ENCODE measurements at regions not wholly inside any gene's neighbourhood (a gene's known extent, or its start where the extent isn't known, plus 50 kb on each side); places are given as distances from the start of the nearest gene placed in this dataset.

- Histone ChIP-seq H3K27ac (no peak overlapping the region), H3K9me3 (no peaks in the 10 kb centered on the region), H3K4me1 (no peaks in the 10 kb centered on the region), H3K4me3 (no peak overlapping the region), H3K36me3 (ENCODE audit: insufficient read depth in 1 of 2, low read depth in 1 of 2) (no peaks in the 10 kb centered on the region), H3K27me3 (ENCODE audit: insufficient read depth in 3 of 3, low read length in 2 of 3) (no peaks in the 10 kb centered on the region)
- TF ChIP-seq, protein P1, sequence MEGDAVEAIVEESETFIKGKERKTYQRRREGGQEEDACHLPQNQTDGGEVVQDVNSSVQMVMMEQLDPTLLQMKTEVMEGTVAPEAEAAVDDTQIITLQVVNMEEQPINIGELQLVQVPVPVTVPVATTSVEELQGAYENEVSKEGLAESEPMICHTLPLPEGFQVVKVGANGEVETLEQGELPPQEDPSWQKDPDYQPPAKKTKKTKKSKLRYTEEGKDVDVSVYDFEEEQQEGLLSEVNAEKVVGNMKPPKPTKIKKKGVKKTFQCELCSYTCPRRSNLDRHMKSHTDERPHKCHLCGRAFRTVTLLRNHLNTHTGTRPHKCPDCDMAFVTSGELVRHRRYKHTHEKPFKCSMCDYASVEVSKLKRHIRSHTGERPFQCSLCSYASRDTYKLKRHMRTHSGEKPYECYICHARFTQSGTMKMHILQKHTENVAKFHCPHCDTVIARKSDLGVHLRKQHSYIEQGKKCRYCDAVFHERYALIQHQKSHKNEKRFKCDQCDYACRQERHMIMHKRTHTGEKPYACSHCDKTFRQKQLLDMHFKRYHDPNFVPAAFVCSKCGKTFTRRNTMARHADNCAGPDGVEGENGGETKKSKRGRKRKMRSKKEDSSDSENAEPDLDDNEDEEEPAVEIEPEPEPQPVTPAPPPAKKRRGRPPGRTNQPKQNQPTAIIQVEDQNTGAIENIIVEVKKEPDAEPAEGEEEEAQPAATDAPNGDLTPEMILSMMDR (IDR thresholded peaks at IDR 0.05): no peak
- intact Hi-C loops (cut with DNase I): no loop called here
- DNase-seq (no peak), ATAC-seq (no peak)
- WGBS, 3 donors: 7 to 12% (median 10%) methylated on average over 1 of the region's 1 CpG
These were observed 1308.2 kb upstream of the EPHA6 start for GRCh38 chr3:95506174-95506573.

GRCh38 chr3:95508124-95508523, 1306.3 kb upstream of the EPHA6 start:
- TF ChIP-seq, protein P1 (IDR thresholded peaks at IDR 0.05): no peak
- no peak overlapping the region for H3K27ac ChIP-seq
- no peak for ATAC-seq
- H3K4me3 ChIP-seq: no peak overlapping the region
- no peaks in the 10 kb centered on the region for H3K27me3 ChIP-seq (ENCODE audit: insufficient read depth in 3 of 3, low read length in 2 of 3)
- WGBS, 3 donors: 86 to 93% (median 86%) methylated on average over 2 of the region's 2 CpGs
- H3K36me3 ChIP-seq (ENCODE audit: insufficient read depth in 1 of 2, low read depth in 1 of 2): no peaks in the 10 kb centered on the region
- H3K9me3 ChIP-seq: no peaks in the 10 kb centered on the region
- no peaks in the 10 kb centered on the region for H3K4me1 ChIP-seq
- intact Hi-C loops (cut with DNase I): no loop called here
- no peak for DNase-seq

GRCh38 chr3:95511828-95512227, 1302.6 kb upstream of the EPHA6 start:
- ATAC-seq (no peak), DNase-seq (no peak)
- no peaks in the 10 kb centered on the region for H3K36me3 ChIP-seq (ENCODE audit: insufficient read depth in 1 of 2, low read depth in 1 of 2)
- no peaks in the 10 kb centered on the region for H3K4me1 ChIP-seq
- no peaks in the 10 kb centered on the region for H3K27me3 ChIP-seq (ENCODE audit: insufficient read depth in 3 of 3, low read length in 2 of 3)
- 33 to 90% (median 90%) methylated on average over 1 of the region's 1 CpG for WGBS, 3 donors
- H3K9me3 ChIP-seq: no peaks in the 10 kb centered on the region
- H3K4me3 ChIP-seq: no peak overlapping the region
- TF ChIP-seq, protein P1 (IDR thresholded peaks at IDR 0.05): no peak
- intact Hi-C loops (cut with DNase I): no loop called here
- H3K27ac ChIP-seq: no peak overlapping the region

DNA sequence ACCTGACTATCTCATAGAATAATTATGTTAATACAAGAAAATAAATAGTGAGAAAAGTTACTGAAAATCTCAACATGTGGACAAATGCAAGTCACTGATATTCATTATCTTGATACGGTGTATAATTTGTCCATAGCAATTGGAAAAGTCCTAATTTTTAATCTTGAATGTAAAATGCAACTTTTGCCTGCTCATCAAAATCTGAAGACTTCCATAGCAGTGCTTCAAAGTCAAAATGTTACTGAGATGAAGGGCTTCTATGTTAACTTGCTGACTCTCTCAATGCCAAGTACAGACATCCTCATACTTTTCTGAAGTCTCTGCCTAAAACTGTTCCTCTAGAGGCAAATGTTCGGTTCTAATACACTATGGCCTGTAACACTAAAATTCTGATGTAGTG, 1300.1 kb upstream of the EPHA6 start:
- TF ChIP-seq, protein P1 (IDR thresholded peaks at IDR 0.05): no peak
- Histone ChIP-seq H3K9me3 (no peaks in the 10 kb centered on the region), H3K4me1 (no peaks in the 10 kb centered on the region), H3K27ac (no peak overlapping the region), H3K4me3 (no peak overlapping the region), H3K27me3 (ENCODE audit: insufficient read depth in 3 of 3, low read length in 2 of 3) (no peaks in the 10 kb centered on the region), H3K36me3 (ENCODE audit: insufficient read depth in 1 of 2, low read depth in 1 of 2) (no peaks in the 10 kb centered on the region)
- DNase-seq (no peak), ATAC-seq (no peak)
- intact Hi-C loops (cut with DNase I): no loop called here
- WGBS, 3 donors: 77 to 87% (median 82%) methylated on average over 2 of the region's 2 CpGs

- no peaks in the 10 kb centered on the region for H3K9me3 ChIP-seq
- TF ChIP-seq, protein P1 (IDR thresholded peaks at IDR 0.05): no peak
- no peak overlapping the region for H3K4me3 ChIP-seq
- no peaks in the 10 kb centered on the region for H3K4me1 ChIP-seq
- no peak overlapping the region for H3K27ac ChIP-seq
- no peaks in the 10 kb centered on the region for H3K36me3 ChIP-seq (ENCODE audit: insufficient read depth in 1 of 2, low read depth in 1 of 2)
- intact Hi-C loops (cut with DNase I): no loop called here
- DNase-seq: no peak
- no peak for ATAC-seq
- 74 to 81% (median 76%) methylated on average over 2 of the region's 2 CpGs for WGBS, 3 donors
- H3K27me3 ChIP-seq (ENCODE audit: insufficient read depth in 3 of 3, low read length in 2 of 3): no peaks in the 10 kb centered on the region
These were observed 1293.0 kb upstream of the EPHA6 start for GRCh38 chr3:95521396-95521795.
